Kidney capillary endothelial cell (primary cell): ENCODE measurements at regions not wholly inside any gene's neighbourhood (a gene's known extent, or its start where the extent isn't known, plus 50 kb on each side); places are given as distances from the start of the nearest gene placed in this dataset.

ENCODE experiments used
- DNase-seq: peaks from one replicate; pipeline ENCODE4 v3.0.0-alpha.2; 2018; ENCODE audit warnings: low spot score

DNA sequence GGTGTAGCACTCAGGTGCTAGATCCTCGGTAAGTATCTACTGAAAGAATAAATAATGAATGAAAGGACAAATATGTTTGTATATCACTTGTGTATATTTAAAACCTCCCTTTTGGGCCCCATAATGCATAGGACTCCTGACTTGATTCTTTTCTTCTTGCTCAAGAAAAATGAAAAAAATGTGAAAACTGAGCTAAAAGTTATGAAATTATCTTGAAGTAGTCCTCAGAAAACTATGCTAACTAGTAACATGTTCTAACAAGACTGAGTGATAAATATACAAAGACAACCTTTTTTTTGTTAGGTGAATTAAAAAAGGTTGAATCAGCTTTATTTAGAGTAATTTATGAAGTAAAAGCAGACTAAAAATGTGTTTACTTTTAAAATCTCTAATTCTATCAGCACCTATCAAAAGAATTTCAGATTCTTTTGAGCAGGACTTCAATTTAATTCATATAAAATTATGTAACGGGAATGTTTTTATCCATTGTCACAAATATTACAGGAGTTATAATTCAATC, 247.8 kb upstream of the JAG1 start:
- DNase-seq = no peak

- no peak for DNase-seq
These were observed 248.7 kb upstream of the JAG1 start for GRCh38 chr20:10922506-10922905.

DNA sequence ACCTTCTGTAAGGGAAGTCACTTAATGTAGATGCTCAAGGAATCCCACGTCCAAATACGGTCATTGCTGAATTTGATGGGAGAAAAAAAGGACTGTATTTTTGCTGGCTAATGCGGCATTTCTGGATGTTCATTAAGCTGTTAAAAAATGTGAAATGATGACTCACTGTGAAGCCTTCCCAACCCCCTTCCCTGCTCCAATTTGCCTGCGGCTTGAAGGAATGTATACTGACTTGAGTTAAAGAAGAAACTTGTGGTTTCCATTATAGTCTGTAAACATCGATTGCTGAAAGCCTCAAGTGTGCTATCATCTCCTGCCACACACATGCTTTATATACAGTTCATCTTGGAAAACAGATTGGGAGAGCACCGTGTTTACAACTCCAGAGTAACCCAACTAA, 249.1 kb upstream of the JAG1 start:
- DNase-seq = no peak

- DNase-seq = no peak
These were observed 250.9 kb upstream of the JAG1 start for GRCh38 chr20:10924644-10925201.

DNA sequence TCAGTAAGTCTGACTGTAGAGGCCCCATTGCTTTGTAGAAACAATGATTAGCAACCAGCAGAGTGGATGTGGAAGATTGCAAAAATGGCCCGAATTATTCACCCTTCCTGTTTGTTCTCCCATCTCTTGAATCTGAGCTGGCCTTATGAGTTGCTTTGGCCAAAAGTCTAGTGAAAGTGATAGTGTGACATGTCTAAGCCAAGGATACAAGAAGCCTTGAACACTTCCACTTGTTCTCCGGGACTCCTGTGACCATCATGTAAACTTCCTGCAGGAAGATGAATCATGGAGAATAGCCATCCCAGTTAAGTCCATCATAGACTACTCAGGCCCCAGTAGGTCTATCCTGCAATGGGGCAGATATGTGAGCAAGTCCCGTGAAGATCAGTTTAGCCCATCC, 252.0 kb upstream of the JAG1 start:
- peak; percentile 97 for DNase-seq

DNA sequence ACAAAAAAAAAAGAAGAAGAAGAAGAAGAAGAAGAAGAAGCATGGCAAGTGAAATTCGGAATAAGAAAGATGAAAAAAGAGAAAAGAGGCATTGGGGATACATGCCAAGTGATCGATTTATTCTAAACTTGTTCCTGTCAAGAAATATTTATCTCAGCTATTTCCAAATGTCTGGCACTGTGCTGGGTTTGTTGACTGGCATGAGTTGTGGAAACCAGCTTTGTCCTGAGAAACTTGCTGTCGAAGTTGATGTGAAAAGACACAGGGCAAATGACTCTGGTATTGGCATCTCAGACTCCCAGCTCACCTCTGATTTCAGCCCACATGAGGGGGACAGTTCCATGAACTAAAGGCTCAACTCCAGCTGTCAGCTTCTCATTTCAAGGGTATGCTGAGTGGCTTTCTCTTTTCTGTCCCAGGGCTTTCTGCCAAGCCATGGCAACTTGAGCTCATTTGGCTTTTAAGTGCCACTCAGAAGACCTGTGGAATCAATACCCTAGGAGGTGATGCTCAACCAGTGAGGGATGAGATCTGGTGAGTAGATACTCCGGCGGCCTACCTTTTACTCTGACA, 253.3 kb upstream of the JAG1 start:
- DNase-seq = no peak

DNA sequence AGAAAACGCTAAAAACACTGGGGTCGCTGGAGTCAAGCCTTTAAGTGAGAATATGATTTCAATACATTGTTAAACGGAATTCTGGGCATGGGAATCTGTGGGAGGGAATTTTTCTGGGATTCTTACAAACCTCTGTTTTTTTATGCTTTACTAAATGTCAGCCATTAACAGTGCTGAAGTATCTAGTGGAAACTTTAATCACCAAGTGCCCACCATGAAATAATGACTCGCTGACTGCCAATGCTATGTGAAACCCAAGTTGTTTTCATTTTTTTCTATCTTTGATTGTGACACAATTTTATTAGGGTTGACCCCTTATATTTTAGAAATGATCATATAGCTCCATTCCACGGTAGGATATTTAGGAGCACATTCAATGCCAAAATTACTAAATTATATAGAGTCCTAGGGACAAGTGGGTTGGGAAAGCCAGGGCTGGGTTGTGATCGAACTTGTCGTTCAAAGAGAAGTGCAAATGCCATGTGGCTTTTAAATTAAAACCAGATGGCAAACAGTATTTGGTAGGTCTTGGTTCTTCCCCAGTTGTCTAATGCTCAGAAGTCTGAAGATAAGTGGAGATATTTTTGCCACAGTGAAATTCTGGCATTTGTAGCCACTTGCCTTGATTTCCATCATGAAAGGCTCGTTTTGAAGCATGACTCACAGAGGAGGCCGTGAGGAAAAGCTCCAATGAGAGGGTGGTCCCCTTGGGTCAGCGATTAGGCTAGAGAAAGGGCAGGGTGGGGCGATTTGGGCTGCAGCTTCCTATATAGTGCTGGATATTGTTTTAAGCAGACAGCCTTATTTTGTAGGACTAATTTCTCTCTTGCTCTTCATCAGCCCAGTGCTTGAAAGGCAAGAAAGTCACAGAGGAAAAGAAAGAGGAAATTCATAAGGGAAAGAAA, 254.4 kb upstream of the JAG1 start:
- no peak for DNase-seq

GRCh38 chr20:10928841-10929421, 255.1 kb upstream of the JAG1 start:
- DNase-seq = no peak

DNA sequence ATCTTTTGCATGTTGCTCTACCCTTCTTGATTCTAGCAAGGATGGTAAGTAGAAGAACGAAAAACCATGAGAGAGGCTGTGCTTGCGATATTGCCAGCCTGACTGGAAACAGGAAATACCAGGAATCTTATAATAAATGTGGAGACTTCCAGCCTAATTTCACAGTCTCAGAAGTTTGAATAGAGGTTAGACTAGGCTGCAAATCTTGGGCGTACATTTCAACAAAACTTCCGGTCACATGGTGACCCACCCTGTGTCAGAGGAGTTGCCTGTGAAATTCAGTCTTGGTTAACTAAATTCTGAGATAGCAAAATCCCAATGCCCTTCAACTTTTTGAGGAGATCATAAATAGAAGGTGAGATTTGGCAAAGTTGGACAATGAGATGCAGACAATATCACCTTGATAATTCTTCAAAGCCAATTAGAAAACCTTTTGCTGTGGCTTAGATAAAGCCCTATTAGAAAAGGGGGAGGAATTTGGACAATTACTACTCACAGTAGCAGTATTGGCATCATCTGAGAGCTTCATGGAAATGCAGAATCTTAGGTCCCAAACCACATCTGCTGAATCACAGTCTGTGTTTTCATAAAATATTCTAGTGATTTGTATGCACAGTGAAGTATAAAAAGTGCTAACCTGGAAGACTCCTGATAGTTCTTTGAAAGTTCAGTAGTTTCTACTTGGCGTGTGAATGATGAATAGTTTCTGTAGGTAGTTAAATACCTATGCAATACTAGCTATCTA, 262.0 kb upstream of the JAG1 start:
- peak; percentile 61 for DNase-seq

GRCh38 chr20:10936786-10937185, 263.0 kb upstream of the JAG1 start:
- DNase-seq = no peak

- DNase-seq = no peak
These were observed 265.6 kb upstream of the JAG1 start for GRCh38 chr20:10939331-10939941.

DNA sequence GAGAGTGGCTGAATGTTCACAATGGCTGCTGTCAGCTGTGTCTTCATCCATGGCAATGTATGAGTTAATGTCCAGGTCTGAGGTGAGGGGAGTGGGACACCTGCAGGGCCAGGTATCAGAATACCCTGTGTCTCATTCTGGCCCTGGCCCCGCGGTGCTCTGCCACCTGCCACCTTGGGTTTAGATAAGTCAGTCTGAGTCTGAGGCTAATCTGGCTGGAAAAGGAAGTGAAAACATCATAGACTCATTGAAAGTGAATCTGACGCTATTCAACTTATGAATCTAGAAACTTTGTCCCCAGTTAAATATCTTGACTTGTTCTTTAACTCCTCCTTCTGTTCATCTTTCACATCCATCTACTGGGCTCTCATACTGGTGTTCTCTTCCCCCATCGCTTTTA, 267.1 kb upstream of the JAG1 start:
- DNase-seq = no peak

GRCh38 chr20:10943686-10944265, 270.0 kb upstream of the JAG1 start:
- no peak for DNase-seq

GRCh38 chr20:10946124-10946880, 272.5 kb upstream of the JAG1 start:
- no peak for DNase-seq

DNA sequence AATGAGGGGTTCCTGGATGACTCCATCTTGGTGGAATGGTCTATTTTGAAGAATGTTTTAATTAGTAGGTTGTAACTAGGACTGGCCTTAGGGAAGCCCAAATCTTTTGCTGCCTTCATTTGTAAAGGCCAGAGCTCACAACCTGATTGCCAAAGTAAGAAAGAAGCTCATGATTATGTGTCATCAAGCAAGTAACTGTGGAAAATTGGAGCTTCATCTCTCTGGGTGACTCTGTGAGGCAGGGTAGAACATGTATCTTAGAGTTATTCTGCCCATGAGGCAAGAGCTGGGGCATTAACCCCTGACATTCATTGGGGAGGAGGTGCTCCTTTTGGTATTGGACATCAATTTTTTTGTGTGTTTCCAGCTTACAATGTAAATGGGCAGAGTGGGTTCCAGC, 273.9 kb upstream of the JAG1 start:
- no peak for DNase-seq

DNA sequence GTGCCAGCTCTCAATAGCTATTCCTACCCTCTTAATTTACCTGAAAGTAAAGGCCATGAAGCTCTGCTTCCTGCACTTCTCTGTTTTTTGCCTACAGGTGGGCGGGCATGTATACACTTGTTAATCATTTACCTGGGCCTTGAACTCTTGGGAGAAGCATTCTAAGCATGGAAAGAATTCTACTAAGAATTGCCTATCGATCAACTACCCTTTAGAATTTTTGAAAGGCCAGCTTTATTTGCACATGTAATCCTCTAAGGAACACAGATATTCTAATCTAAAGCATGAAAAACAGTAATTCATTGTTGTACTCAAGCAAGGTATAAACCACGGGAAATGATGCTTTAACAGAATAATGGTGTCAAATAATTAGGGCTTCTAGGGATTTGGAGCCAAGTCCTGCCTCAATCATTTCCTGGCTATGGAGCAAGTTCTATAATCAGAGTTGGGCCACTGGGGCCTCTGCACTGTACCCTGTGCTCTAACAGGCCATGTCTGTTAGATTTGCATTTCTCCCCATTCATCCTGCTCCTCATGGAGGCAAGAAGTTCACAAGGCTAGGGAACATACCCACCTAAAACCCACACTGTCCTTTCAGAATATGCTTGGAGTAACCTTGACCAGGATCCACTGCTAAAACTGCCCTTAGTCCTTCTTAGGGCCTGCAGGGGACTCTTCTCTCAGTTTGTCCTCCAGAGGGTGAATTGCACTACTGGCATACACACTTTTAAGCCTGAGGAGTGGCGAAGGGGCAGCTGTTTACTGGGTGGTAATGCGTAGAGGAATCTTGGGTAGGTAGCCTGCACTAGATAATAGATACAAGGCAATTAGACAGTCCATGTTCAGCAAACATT, 276.4 kb upstream of the JAG1 start:
- DNase-seq = no peak

DNA sequence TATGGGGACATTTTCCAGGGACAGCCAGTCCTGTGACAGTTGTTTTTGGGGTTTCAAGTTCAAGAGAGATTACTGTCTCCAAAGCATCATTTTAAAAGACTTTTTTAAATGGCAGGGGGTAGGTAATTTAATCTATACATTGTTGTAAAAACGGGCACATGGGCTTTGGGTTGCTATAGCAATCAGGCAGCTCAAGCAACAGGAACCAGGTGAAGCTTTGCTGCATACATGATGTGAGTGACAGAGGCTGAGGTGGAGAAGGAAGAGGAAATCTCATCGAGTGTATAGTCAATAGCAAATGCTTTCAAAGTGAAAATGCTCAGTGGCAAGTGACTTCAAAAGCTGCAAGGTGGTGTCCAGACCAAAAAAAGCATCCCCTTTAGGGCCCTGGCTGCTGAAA, 277.4 kb upstream of the JAG1 start:
- DNase-seq = no peak

DNA sequence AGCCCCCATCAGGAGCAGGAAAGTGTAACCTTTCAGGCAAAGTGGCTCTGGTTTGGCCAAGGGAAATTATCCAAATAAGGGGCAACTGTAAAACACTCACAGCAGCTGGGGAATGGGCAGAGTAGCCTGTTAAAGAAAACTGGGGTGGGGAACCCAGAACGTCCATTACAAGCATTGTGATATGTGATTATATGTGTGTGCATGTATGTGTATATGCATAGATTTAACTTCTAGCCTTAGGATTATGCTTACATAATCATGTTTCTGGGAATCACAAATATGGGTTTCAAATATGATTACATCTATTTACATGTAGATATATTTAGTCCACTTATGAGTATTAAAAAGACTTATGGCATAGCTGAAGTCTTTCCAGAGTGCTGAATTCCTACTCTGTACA, 278.1 kb upstream of the JAG1 start:
- DNase-seq = no peak

DNA sequence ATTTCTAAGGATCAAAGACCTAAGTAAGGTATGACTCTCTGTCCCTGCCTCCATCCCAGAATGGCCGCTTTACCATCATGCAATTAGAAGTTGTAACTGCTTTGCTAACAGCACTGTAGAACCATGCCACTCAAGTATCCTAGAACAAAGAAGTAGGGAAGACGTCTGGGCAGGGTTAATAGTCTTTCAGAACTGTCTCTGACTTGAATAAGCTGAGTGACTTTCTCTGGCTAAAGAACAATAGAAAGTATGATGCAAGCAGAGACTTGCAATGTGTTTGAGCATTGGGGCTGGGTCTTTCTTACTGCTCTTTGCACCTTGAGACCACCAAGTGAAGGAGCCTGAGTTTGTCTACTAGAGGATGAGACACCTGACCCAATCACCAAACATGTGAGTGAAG, 279.6 kb upstream of the JAG1 start:
- no peak for DNase-seq
